DND-41 (cell line): ENCODE measurements at regions not wholly inside any gene's neighbourhood (a gene's known extent, or its start where the extent isn't known, plus 50 kb on each side); places are given as distances from the start of the nearest gene placed in this dataset.

Experiments used
- ATAC-seq: fragments of 200-7000 bp; cut with Tn5 transposase; 3 replicates; pipeline ENCODE4 v1.9.1; 2021; ENCODE audit warnings: low read depth; ENCODE audit not compliant: insufficient read depth
- DNase-seq: peaks from one replicate; pipeline ENCODE4 v3.0.0-alpha.2; 2020
- H2AFZ ChIP-seq: 2 replicates; pipeline ENCODE4 v1.6.0; 2012; ENCODE audit warnings: low read depth, low read length
- H3K27ac ChIP-seq: 2 replicates; pipeline ENCODE4 v1.5.1; 2012; ENCODE audit warnings: low read length, inconsistent platforms
- H3K27me3 ChIP-seq: fragments of 200-600 bp; sonication (generic); 2 replicates; pipeline ENCODE4 v1.6.0; 2012; ENCODE audit warnings: low read length, mild to moderate bottlenecking, inconsistent platforms; ENCODE audit not compliant: insufficient read depth, poor library complexity
- H3K36me3 ChIP-seq: 2 replicates; pipeline ENCODE4 v1.5.1; 2012; ENCODE audit warnings: low read length, inconsistent platforms; ENCODE audit not compliant: insufficient read depth
- H3K4me1 ChIP-seq: 2 replicates; pipeline ENCODE4 v1.5.1; 2012; ENCODE audit warnings: mild to moderate bottlenecking, low read length; ENCODE audit not compliant: insufficient read depth
- H3K4me2 ChIP-seq: 2 replicates; pipeline ENCODE4 v1.6.0; 2012; ENCODE audit warnings: mild to moderate bottlenecking, moderate library complexity, low read length, inconsistent platforms; ENCODE audit not compliant: insufficient read depth
- H3K4me3 ChIP-seq, 2 experiments: fragments of 200-600 bp in 1 of 2; shearing (Covaris generic) in 1 of 2; 2 replicates each; pipeline ENCODE4 v1.5.1; 2012 to 2016; ENCODE audit warnings: inconsistent platforms in 2 of 2, low read length in 2 of 2, mild to moderate bottlenecking in 2 of 2, low read depth in 1 of 2, moderate library complexity in 1 of 2
- H3K79me2 ChIP-seq: 2 replicates; pipeline ENCODE4 v1.6.0; 2012; ENCODE audit warnings: low read length, inconsistent platforms; ENCODE audit not compliant: insufficient read depth
- H3K9ac ChIP-seq: 2 replicates; pipeline ENCODE4 v1.6.0; 2012; ENCODE audit warnings: low read depth, mild to moderate bottlenecking, inconsistent platforms, low read length, moderate library complexity
- H3K9me3 ChIP-seq: 2 replicates; pipeline ENCODE4 v1.5.1; 2012; ENCODE audit warnings: low read length, moderate library complexity, mild to moderate bottlenecking, inconsistent platforms; ENCODE audit not compliant: insufficient read depth, severe bottlenecking
- H4K20me1 ChIP-seq: 2 replicates; pipeline ENCODE4 v1.6.0; 2012; ENCODE audit warnings: low read length; ENCODE audit not compliant: insufficient read depth
- EZH2 ChIP-seq: IDR thresholded peaks from 3 replicates; pipeline ENCODE4 v1.6.1; 2012; ENCODE audit warnings: borderline replicate concordance, low read depth, mild to moderate bottlenecking, moderate library complexity, low read length, inconsistent platforms; ENCODE audit not compliant: severe bottlenecking
- TF ChIP-seq, protein P1 (sequence below): IDR thresholded peaks from 2 replicates; pipeline ENCODE4 v1.5.1; 2012; ENCODE audit warnings: borderline replicate concordance, low read length, moderate library complexity, mild to moderate bottlenecking; ENCODE audit not compliant: poor library complexity, severe bottlenecking; ENCODE audit errors: extremely low read depth

- Histone ChIP-seq H2AFZ (no peak overlapping the region), H3K4me2 (no peak overlapping the region), H3K79me2 (no peaks in the 10 kb centered on the region), H4K20me1 (no peaks in the 10 kb centered on the region), H3K27me3 (no peaks in the 10 kb centered on the region), H3K36me3 (no peaks in the 10 kb centered on the region), H3K4me1 (no peaks in the 10 kb centered on the region), H3K4me3 (no peak overlapping the region), H3K9me3 (no peaks in the 10 kb centered on the region), H3K9ac (no peak overlapping the region), H3K27ac (no peak overlapping the region)
- ATAC-seq, result no peak
- TF ChIP-seq, protein P1, sequence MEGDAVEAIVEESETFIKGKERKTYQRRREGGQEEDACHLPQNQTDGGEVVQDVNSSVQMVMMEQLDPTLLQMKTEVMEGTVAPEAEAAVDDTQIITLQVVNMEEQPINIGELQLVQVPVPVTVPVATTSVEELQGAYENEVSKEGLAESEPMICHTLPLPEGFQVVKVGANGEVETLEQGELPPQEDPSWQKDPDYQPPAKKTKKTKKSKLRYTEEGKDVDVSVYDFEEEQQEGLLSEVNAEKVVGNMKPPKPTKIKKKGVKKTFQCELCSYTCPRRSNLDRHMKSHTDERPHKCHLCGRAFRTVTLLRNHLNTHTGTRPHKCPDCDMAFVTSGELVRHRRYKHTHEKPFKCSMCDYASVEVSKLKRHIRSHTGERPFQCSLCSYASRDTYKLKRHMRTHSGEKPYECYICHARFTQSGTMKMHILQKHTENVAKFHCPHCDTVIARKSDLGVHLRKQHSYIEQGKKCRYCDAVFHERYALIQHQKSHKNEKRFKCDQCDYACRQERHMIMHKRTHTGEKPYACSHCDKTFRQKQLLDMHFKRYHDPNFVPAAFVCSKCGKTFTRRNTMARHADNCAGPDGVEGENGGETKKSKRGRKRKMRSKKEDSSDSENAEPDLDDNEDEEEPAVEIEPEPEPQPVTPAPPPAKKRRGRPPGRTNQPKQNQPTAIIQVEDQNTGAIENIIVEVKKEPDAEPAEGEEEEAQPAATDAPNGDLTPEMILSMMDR, result no peak
- DNase-seq, result no peak
Observed at GRCh38 chr1:87682565-87682964, 353.9 kb downstream of the LMO4 start.

- H3K4me3 ChIP-seq, result no peak overlapping the region
- ATAC-seq (no peak), DNase-seq (no peak)
- TF ChIP-seq, protein P1, result no peak
- TF ChIP-seq EZH2, result no peak
- H3K79me2 ChIP-seq, result no peaks in the 10 kb centered on the region
- no peaks in the 10 kb centered on the region for H3K36me3 ChIP-seq
- H3K9me3 ChIP-seq, result no peaks in the 10 kb centered on the region
- no peak overlapping the region for H3K4me2 ChIP-seq
- no peaks in the 10 kb centered on the region for H3K27me3 ChIP-seq
- no peak overlapping the region for H2AFZ ChIP-seq
- no peaks in the 10 kb centered on the region for H4K20me1 ChIP-seq
- no peaks in the 10 kb centered on the region for H3K4me1 ChIP-seq
- no peak overlapping the region for H3K27ac ChIP-seq
- no peak overlapping the region for H3K9ac ChIP-seq
Observed at GRCh38 chr1:87683196-87683956, 354.7 kb downstream of the LMO4 start.

DNA sequence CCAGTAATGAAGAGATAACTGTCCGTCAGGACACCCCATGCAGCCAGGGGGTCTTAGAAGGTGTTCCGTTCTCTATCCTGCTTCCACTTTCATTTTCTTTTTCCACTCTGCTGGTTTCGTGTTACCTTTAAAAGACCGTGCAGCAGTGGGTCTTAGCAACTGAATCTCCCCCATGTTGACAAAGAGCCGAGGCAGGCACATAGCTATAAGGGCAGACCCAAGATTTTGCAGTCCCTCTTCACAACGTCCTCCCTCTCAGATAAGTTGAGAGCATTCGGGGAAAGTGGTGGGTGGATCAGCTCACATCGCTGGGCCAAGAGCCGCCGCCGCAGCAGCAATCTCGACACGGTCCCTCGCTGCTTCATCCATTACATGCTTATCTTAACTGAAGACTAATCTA, 355.5 kb downstream of the LMO4 start:
- Histone ChIP-seq H3K4me1 (no peaks in the 10 kb centered on the region), H2AFZ (no peak overlapping the region), H3K9me3 (no peaks in the 10 kb centered on the region), H3K9ac (no peak overlapping the region), H3K36me3 (no peaks in the 10 kb centered on the region), H3K27me3 (no peaks in the 10 kb centered on the region), H3K79me2 (no peaks in the 10 kb centered on the region), H3K4me3 (no peak overlapping the region), H4K20me1 (no peaks in the 10 kb centered on the region), H3K27ac (no peak overlapping the region), H3K4me2 (no peak overlapping the region)
- no peak for ATAC-seq
- no peak for TF ChIP-seq EZH2
- no peak for DNase-seq

DNA sequence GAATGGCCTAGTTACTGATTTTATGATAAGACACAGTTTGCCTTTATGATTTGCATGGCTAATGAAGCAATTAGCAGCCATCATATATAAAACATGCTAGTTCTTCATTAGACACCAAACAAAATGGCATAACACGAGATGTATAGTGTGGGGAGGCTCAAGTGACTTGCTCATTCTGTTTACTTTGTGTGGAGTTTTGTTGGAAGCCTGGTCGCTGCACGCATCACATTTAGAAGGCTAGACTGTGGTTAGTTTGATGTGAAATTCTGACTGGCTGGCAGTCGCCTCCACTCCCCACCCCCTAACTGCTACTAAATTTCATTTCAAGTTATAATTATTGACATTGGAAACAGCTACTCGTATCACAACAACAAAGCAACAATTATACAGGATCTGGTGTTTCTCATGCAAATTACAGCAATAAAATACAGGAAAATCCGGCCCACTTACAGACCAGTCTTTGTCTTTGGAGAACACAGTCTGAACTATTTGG, 356.1 kb downstream of the LMO4 start:
- TF ChIP-seq, protein P1, result no peak
- no peak for TF ChIP-seq EZH2
- Histone ChIP-seq H3K36me3 (no peaks in the 10 kb centered on the region), H3K4me1 (no peaks in the 10 kb centered on the region), H3K9ac (no peak overlapping the region), H3K4me2 (no peak overlapping the region), H3K27ac (no peak overlapping the region), H3K4me3 (no peak overlapping the region), H2AFZ (no peak overlapping the region), H3K9me3 (no peaks in the 10 kb centered on the region), H3K79me2 (no peaks in the 10 kb centered on the region), H3K27me3 (no peaks in the 10 kb centered on the region), H4K20me1 (no peaks in the 10 kb centered on the region)
- no peak for ATAC-seq
- DNase-seq, result no peak
